ENCODE measurements at regions not wholly inside any gene's neighbourhood (a gene's known extent, or its start where the extent isn't known, plus 50 kb on each side); places are given as distances from the start of the nearest gene placed in this dataset.

GRCh38 chr12:93174473-93174872 is 203.3 kb upstream of the NUDT4 start:
- no peak for DNase-seq (ENCODE audit: low read depth in 3 of 3, low spot score in 1 of 3)

GRCh38 chr12:93176165-93176564 is 201.6 kb upstream of the NUDT4 start:
- DNase-seq (ENCODE audit: low read depth in 3 of 3, low spot score in 1 of 3), result no peak

DNA sequence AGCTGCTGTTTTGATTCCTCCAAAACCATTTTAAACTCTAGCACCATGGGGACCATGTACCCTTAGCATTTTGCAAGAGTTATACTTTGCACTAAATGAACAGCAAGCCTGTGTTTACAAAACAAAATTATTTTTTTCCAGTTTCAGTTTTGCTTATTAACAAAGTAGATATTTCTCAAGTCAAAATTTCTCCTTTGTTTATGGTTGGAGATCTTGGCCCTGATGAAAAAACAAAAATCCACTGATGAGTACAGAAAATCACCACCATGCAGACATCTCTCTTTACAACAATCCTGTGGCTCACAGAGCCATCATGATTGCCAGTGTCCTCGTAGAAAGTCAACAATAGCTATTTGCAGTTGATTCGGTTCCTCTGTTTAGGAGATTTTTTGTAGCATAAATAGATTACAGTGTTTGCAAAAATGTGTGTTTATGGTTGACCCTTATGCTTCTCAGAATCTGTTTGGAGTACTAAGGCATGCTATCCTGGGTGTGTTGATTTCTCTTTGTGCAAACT is 201.1 kb upstream of the NUDT4 start:
- DNase-seq (ENCODE audit: low read depth in 3 of 3, low spot score in 1 of 3), result no peak

- no peak for DNase-seq (ENCODE audit: low read depth in 3 of 3, low spot score in 1 of 3)
These were observed 200.2 kb upstream of the NUDT4 start for GRCh38 chr12:93177208-93178153.

DNA sequence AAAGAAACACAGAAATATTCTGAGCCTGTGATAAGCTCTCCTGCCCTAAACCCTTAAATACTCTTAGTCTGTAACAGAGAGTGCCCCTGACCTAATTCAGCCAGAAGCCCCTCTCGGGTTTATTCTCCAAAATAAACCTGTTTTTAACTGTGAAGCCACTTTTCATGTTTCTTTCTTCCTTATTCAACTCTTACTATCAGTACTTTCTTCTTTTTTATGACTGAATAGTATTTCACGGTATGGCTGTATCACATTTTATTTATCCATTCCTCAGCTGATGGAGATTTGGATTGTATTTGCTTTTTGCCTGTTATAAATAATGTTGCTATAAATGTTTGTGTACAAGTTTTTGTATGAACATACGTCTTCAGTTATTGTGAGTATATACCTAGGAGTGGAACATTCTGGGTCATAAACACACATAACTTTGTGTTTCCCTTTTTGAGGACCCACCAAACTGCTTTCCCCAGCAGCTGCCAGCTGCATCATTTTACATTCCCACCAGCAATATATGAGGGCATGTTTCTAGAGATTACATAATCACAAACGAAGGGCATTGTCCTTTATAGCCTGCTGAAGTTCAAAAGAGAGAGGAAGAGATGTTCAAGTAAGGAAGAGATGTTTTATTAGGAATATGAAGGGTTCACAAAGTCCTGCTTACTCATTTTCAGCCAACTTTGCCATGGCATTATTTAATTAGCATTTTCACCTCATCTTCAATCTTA is 199.4 kb upstream of the NUDT4 start:
- DNase-seq (ENCODE audit: low read depth in 3 of 3, low spot score in 1 of 3), result no peak

GRCh38 chr12:93179792-93180191 is 197.9 kb upstream of the NUDT4 start:
- DNase-seq (ENCODE audit: low read depth in 3 of 3, low spot score in 1 of 3), result no peak

- DNase-seq (ENCODE audit: low read depth in 3 of 3, low spot score in 1 of 3), result no peak
These were observed 197.2 kb upstream of the NUDT4 start for GRCh38 chr12:93180566-93180965.

GRCh38 chr12:93181409-93181965 is 196.2 kb upstream of the NUDT4 start:
- DNase-seq (ENCODE audit: low read depth in 3 of 3, low spot score in 1 of 3), result no peak

DNA sequence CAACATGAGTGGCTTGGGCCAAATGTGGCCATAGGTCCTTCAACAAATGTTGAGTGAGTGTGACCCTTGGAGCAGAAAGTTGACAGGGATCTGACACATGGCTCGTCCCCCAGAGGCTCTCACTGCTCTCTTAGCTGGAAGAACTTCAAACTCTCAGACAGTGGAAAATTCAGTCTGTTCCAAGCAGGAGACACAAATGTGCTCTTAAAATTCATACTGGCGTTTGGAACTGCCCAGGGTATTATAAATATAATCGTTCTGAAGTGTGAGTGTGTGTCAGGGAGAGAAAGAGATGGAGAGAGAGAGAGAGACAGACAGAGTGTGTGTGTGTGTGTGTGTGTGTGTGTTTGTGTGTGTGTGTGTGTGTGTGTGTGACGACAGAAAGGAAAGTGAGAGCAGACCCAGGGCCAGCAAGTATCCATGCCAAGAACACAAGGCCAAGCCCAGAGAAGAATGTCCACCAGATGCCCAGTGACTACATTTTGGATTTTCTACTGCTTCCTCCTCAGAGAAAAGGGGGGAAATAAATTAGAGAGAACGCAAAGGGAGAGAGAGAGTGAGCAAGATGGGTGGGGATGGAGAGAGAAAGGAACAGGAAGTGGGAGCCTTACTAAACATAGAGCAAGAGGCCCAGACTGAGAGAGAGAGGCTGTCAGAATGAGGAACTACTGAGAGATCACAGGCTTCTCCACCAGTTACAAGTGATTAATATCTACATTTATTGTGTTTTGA is 193.6 kb upstream of the NUDT4 start:
- DNase-seq (ENCODE audit: low read depth in 3 of 3, low spot score in 1 of 3), result no peak

DNA sequence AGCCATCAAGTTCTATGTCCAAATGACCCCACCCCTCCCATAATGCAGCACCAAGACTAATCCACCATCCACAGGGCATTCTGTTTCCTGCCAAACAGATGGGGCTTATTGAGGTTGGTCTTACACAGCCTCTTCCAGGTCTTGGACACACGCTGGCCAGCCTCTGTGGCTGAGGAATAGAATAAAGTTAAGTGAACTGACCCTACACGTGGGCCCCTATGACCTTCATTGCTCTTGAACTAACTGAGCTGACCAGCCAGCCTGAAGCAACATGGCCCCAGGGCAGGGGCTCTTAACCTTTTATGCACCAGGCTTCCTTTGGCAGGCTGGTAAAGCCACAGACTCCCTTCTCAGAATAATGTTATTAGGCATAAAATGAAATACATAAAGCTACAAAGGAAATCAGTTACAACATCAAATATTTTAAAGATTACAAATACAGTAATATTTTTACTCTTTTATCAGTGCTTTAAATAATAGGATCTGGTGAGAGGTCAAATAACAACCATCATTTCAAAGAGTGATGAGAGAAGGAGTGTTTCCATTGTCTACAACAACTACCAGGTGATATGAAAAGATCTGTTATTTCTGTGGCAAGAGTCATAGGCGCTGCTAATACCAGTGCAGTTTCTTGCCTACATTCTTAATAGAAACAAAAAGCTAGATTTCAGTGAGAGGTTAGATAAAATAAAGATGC is 192.9 kb upstream of the NUDT4 start:
- no peak for DNase-seq (ENCODE audit: low read depth in 3 of 3, low spot score in 1 of 3)

GRCh38 chr12:93185369-93185741 is 192.4 kb upstream of the NUDT4 start:
- no peak for DNase-seq (ENCODE audit: low read depth in 3 of 3, low spot score in 1 of 3)

DNA sequence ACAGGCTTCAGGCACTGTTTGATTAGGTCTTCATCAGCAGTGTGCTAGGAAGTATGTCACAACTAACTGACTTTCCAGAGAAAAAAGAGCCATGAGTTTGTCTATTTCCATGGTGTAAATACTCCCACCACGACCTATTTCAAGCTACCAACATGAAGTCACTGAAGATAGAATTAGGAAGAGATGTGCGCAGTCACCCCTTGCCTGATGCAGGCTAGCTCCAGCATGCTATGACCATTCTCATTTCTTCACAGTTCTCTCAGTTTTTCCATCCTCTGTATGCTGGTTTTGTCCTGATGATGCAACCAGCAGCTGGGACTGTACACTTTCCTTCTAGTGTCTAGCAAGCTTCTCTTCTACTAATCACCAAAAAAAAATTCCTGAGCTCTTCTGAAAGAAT is 191.6 kb upstream of the NUDT4 start:
- no peak for DNase-seq (ENCODE audit: low read depth in 3 of 3, low spot score in 1 of 3)

- no peak for DNase-seq (ENCODE audit: low read depth in 3 of 3, low spot score in 1 of 3)
These were observed 191.1 kb upstream of the NUDT4 start for GRCh38 chr12:93186621-93187020.

- DNase-seq (ENCODE audit: low read depth in 3 of 3, low spot score in 1 of 3), result no peak
These were observed 186.3 kb upstream of the NUDT4 start for GRCh38 chr12:93191423-93191822.

GRCh38 chr12:93191956-93192355 is 185.8 kb upstream of the NUDT4 start:
- no peak for DNase-seq (ENCODE audit: low read depth in 3 of 3, low spot score in 1 of 3)

DNA sequence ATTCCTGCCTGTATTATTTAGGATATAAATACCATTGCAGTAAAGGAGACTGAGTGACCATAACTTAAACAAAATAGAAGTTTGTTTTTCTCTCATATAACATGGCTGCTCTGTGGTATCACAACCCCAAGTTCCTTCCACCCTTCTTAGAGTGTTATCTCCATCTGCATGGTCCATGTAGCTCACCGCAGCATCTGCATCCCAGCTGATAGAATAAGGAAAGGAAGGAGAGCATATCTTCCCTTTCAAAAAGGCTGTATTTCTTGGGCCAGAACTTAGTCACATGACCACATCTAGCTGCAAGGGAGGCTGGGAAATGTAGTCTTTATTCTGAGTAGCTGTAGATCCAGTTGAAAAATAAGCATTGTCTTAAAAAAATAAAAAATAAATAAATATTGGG is 184.8 kb upstream of the NUDT4 start:
- DNase-seq (ENCODE audit: low read depth in 3 of 3, low spot score in 1 of 3), result no peak

DNA sequence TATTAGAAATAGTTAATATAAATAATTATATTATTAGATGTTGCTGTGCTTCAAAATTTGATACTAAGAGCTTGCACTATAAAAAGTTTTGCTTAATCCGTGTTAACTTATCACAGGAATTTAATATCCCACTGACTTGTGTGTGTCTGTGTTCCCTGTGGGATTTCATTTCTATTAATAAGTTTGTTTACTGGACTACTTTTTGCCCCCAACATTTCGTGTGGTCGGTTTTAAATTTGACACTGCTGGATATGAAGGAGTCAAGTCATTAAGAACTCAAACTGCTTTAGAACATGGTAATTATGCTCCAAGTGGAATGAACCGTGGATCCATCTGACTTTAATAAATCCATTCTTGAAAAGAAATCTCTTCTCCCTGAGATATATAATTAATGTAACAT is 182.2 kb upstream of the NUDT4 start:
- no peak for DNase-seq (ENCODE audit: low read depth in 3 of 3, low spot score in 1 of 3)

GRCh38 chr12:93197067-93197593 is 180.6 kb upstream of the NUDT4 start:
- DNase-seq (ENCODE audit: low read depth in 3 of 3, low spot score in 1 of 3), result no peak

GRCh38 chr12:93198086-93198485 is 179.6 kb upstream of the NUDT4 start:
- DNase-seq (ENCODE audit: low read depth in 3 of 3, low spot score in 1 of 3), result no peak

DNA sequence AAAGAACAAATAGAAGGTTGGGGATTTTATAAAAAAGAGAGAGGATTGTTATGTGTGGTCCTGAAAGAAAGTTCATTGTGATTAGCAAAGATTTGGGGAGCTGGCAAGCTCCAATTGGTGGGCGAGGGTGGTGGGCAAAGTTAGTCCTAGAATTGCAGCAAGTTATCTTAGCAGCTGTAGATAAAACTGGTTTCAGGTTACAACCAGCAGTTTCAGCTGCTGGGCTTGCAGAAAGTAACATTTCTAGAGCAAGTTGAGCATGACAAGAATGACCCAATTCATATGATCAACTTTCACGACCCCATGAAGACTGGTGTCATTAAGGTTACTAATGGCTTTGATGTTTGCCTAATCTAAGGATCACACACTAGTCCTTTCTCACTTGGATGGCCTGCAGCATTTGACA is 177.9 kb upstream of the NUDT4 start:
- DNase-seq (ENCODE audit: low read depth in 3 of 3, low spot score in 1 of 3), result no peak
